Stimulated activated naive B cell treated with anti-CD40 and anti-IgM and Interleukin-4, amounts not matched to agents 10 μg/mL and 1 μg/mL and 100 μg/mL, for 72 hours (primary cell): ENCODE measurements at regions not wholly inside any gene's neighbourhood (a gene's known extent, or its start where the extent isn't known, plus 50 kb on each side); places are given as distances from the start of the nearest gene placed in this dataset.

Experiments
- ATAC-seq, 2 donors: fragments of 150-1000 bp; cut with Tn5 transposase; replicated peaks; 2 replicates each; pipeline ENCODE4 v1.10.0; 2021; ENCODE audit warnings: moderate library complexity in 1 of 2
- DNase-seq: peaks from one replicate; pipeline ENCODE4 v3.0.0; 2021
- H3K27ac Mint-ChIP-seq: one replicate; pipeline ENCODE4 v1.8.0; 2022; ENCODE audit warnings: mild to moderate bottlenecking, mixed read lengths
- H3K27me3 Mint-ChIP-seq, 2 donors: one replicate each; pipeline ENCODE4 v1.8.0; 2022; ENCODE audit warnings: mixed read lengths in 2 of 2
- H3K36me3 Mint-ChIP-seq, 2 donors: one replicate each; pipeline ENCODE4 v1.8.0; 2022; ENCODE audit warnings: mixed read lengths in 2 of 2, mild to moderate bottlenecking in 1 of 2
- H3K4me1 Mint-ChIP-seq, 2 donors: one replicate each; pipeline ENCODE4 v1.8.0; 2022; ENCODE audit warnings: mixed read lengths in 2 of 2, mild to moderate bottlenecking in 1 of 2
- H3K4me3 Mint-ChIP-seq, 2 donors: one replicate each; pipeline ENCODE4 v1.8.0; 2022; ENCODE audit warnings: mild to moderate bottlenecking in 2 of 2, mixed read lengths in 2 of 2, moderate library complexity in 1 of 2
- H3K9me3 Mint-ChIP-seq, 2 donors: one replicate each; pipeline ENCODE4 v1.8.0; 2022; ENCODE audit warnings: mixed read lengths in 2 of 2, mild to moderate bottlenecking in 1 of 2

DNA sequence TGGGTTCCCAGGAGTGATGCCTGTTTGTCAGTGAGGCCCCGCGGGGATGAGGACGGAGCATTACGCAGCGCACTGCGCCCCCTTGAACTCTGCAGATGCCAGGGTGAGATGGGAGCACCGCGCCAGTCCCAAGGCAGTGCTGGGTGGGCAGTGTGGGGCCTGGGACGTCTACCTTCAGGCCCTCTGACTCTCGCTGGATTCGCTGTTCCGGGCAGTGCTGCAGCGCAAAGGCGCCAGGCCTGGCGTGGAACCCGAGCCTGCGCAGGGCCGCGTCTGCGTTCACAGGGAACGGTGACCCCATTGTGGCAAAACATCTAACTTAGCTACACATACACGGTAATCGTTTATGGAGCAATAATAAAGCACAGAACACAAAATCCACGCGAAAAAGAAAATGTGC, 257.3 kb downstream of the QKI start:
- ATAC-seq (no peak), DNase-seq (no peak)
- H3K4me1 Mint-ChIP-seq: peaks cover 22 to 44% of the 10 kb centered on the region in 2 donors
- peak overlapping the region in 1 of 2 donors; percentile 39 for H3K4me3 Mint-ChIP-seq
- H3K27ac Mint-ChIP-seq: no peak overlapping the region
- H3K27me3 Mint-ChIP-seq: peaks cover 0 to 5% of the 10 kb centered on the region in 2 donors
- no peaks in the 10 kb centered on the region for H3K36me3 Mint-ChIP-seq
- H3K9me3 Mint-ChIP-seq: peaks cover 0 to 8% of the 10 kb centered on the region in 2 donors

DNA sequence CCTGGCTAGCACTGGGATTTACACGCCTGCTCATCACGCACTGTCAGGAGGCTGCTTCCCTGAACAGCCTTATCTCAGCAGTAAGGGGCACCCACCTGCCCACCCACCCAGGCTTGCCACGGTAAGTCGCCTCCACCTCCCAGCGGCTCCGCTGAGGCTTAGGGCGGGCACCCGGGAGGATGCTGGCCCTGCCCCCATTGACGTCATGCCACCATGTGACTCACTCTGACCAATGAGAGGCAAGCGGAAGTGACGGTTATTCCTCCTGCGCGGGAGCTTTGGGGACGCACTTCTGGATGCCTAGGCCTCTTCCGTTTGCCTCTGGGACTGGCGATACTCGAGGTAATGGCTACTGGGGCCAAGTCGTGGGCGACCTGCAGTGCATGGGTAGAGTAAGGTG, 256.8 kb downstream of the QKI start:
- Mint-ChIP-seq H3K9me3 (peaks cover 0 to 8% of the 10 kb centered on the region in 2 donors), H3K27me3 (peaks cover 0 to 5% of the 10 kb centered on the region in 2 donors), H3K27ac (no peak overlapping the region), H3K4me1 (peaks cover 24 to 47% of the 10 kb centered on the region in 2 donors), H3K4me3 (peak overlapping the region in 1 of 2 donors; percentile 39), H3K36me3 (no peaks in the 10 kb centered on the region)
- DNase-seq (no peak), ATAC-seq (no peak)

DNA sequence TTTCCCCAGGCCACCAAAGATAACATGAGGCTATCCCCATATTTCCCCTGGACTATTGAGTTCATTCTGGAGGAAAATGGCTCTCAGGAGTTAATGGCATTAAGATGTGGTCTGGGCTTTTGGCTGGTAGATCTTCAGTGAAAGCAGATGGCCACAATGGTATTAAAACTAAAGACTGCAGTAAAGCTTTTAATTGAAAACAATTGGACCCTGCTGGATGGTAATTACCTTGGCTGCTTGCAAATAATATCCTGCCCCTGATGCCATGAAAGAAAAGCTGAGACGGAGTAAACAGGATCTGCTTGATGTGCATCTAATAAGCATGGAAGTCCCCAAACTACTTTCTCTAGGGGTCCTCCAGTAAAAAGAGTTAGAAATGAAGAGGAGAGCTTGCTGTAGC, 255.8 kb downstream of the QKI start:
- DNase-seq: no peak
- peaks cover 0 to 7% of the 10 kb centered on the region in 2 donors for H3K9me3 Mint-ChIP-seq
- peaks cover 0 to 5% of the 10 kb centered on the region in 2 donors for H3K27me3 Mint-ChIP-seq
- ATAC-seq: no peak
- no peaks in the 10 kb centered on the region for H3K36me3 Mint-ChIP-seq
- H3K4me1 Mint-ChIP-seq: peaks cover 19 to 40% of the 10 kb centered on the region in 2 donors
- H3K27ac Mint-ChIP-seq: no peak overlapping the region
- no peak overlapping the region for H3K4me3 Mint-ChIP-seq

DNA sequence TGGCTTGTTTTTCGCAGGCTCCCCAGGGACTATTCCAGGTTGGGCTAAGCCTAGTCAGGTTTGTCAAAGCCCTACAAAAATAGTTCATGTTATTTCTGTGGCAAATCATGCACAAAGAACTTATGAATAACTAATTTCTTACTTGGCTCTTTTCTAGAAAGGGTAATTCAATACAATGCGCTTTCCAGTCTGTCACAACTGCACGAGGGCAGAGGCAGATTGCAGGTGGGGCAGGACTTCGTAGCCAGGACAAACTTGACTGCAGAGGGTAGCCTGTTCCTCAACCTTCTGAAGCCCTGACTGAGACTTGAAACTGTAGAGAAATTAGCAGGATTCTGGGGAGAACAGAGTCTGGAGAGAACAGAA, 253.5 kb downstream of the QKI start:
- no peaks in the 10 kb centered on the region for H3K36me3 Mint-ChIP-seq
- no peaks in the 10 kb centered on the region for H3K9me3 Mint-ChIP-seq
- ATAC-seq: peak; percentile 67 to 74
- H3K4me3 Mint-ChIP-seq: peak overlapping the region; percentile 62 to 66
- no peaks in the 10 kb centered on the region for H3K27me3 Mint-ChIP-seq
- peaks cover 18 to 37% of the 10 kb centered on the region in 2 donors for H3K4me1 Mint-ChIP-seq
- DNase-seq: no peak
- H3K27ac Mint-ChIP-seq: peak overlapping the region; percentile 90

DNA sequence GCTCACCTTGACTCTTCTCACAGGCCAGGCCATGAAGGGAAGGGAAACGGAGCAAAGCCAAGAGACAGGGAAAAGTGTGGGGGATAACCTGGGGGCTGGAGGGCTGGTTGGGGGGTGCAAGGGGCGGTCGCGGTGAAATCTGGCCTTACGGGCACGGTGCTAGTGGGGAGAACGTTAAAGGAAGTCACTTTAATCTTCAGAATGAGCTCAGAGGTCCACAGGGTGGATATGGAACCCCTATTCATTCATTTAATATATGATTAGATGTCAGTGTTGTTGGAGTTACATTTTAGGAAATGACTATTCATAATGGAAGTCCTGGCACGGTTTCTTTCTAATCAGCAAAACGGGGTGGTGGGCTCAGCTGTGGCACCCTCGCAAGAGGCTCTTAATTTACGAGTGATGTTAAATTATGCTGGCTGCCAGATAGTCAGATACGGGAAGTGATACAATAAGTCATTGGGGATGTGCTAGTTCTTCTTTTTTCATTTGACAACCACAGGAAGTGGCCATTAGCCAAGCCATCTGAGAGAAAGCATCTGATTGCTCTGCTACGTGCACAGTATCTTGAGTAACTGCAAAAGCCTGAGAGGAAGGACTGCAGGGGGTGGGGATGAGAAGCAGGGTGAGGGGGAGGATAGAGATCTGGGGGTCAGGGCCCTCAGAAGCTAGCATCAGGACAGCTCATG, 253.0 kb downstream of the QKI start:
- peaks cover 18 to 37% of the 10 kb centered on the region in 2 donors for H3K4me1 Mint-ChIP-seq
- no peaks in the 10 kb centered on the region for H3K36me3 Mint-ChIP-seq
- ATAC-seq (peak; percentile 96), DNase-seq (peak; percentile 78)
- no peaks in the 10 kb centered on the region for H3K27me3 Mint-ChIP-seq
- no peaks in the 10 kb centered on the region for H3K9me3 Mint-ChIP-seq
- H3K27ac Mint-ChIP-seq: peak overlapping the region; percentile 90
- H3K4me3 Mint-ChIP-seq: peak overlapping the region; percentile 62 to 66

DNA sequence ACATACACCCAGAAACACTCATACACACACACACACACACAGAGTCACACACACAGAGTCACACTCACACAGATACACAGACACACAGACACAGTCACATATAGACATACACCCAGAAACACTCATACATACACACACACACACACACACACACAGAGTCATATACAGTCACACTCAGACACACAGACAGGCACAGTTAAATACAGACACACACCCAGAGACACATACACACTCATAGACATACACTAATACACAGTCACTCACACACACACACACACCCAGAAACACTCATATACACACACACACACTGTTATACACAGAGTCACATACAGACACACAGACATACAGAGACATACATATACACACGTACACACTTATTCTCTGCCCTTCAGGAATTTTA, 250.9 kb downstream of the QKI start:
- ATAC-seq (no peak), DNase-seq (no peak)

DNA sequence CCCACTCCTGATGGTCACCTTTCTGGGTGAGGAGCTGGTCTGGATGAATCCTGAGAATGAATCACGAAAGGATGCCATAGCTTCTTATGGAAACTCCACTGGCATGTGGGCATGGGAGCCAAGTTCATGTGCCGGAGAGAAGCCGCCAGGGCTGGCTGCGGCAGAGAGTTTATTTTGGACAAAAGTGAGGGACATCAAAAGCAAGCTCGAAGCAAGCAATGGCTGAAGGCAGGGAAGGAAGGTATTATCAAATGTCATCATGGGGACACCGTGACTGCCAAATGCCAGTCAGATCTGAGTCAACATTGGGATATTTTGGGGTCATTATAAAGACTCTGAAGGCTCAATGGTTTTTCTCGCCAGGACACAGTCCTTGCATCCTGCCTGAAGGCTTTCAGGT, 249.1 kb downstream of the QKI start:
- Mint-ChIP-seq H3K9me3 (no peaks in the 10 kb centered on the region), H3K27ac (no peak overlapping the region), H3K4me1 (peaks cover 30 to 49% of the 10 kb centered on the region in 2 donors), H3K27me3 (peaks cover 0 to 7% of the 10 kb centered on the region in 2 donors), H3K4me3 (no peak overlapping the region), H3K36me3 (no peaks in the 10 kb centered on the region)
- DNase-seq (no peak), ATAC-seq (no peak)

More for the DNA sequence above, 250.9 kb downstream of the QKI start:
- H3K36me3 Mint-ChIP-seq: no peaks in the 10 kb centered on the region
- H3K27ac Mint-ChIP-seq: no peak overlapping the region
- peaks cover 30 to 49% of the 10 kb centered on the region in 2 donors for H3K4me1 Mint-ChIP-seq
- no peak overlapping the region for H3K4me3 Mint-ChIP-seq
- no peaks in the 10 kb centered on the region for H3K27me3 Mint-ChIP-seq
- no peaks in the 10 kb centered on the region for H3K9me3 Mint-ChIP-seq

DNA sequence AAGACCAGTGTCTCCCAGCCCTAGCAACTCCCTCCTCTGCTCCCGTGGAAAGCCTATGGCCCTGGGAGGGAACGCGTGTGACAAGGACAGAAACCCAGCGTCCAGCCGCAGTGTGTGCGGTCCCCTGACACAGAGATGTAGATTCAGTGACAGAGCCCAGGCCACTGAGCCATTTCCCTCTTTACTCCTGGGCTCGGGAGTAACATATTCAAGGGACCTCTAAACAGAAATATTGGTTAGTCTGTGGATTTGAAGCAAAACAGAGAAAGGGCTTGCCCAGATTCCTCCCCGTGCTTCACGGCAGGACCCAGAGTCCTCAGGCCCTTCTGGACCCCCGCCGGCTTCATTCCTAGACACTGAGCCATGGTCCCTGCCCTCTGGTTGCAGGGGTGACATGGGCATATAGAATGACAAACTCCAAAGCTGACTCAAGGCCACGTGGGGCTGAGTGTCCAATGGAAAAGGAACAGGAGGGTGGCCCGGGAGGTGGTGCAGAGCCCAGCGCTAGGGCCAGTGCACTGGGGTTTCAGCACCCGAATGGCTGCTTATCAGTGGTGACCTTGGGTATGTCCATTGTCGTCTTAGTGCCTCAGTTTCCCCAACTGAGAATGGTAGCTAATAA, 248.2 kb downstream of the QKI start:
- ATAC-seq: no peak
- Mint-ChIP-seq H3K4me1 (peaks cover 24 to 41% of the 10 kb centered on the region in 2 donors), H3K9me3 (no peaks in the 10 kb centered on the region), H3K4me3 (no peak overlapping the region), H3K36me3 (no peaks in the 10 kb centered on the region), H3K27ac (no peak overlapping the region), H3K27me3 (peaks cover 0 to 12% of the 10 kb centered on the region in 2 donors)
- no peak for DNase-seq

DNA sequence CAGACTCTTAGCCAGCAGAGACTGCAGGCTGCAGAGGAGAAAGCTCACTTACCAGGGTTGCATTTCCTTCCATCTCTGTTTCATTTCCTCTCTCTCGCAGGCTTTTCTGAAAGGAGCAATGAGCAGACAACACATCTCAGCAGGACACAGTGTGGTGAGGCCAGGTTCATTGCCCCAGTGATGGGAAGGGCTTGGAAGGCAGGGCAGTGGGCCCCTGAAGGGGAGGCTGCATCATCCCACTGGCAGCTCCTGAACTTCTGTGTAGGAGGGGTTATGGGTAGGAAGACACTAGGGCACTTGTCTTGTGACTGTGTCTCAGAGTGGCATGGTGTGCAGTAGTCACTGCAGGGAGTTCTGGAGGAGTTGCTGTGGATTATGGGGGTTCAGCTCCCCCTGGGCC, 246.8 kb downstream of the QKI start:
- ATAC-seq (peak; percentile 94 to 96), DNase-seq (peak; percentile 15)
- H3K27me3 Mint-ChIP-seq: peaks cover 4 to 12% of the 10 kb centered on the region in 2 donors
- peak overlapping the region in 1 of 2 donors; percentile 26 for H3K4me3 Mint-ChIP-seq
- no peak overlapping the region for H3K27ac Mint-ChIP-seq
- no peaks in the 10 kb centered on the region for H3K36me3 Mint-ChIP-seq
- peaks cover 17 to 27% of the 10 kb centered on the region in 2 donors for H3K4me1 Mint-ChIP-seq
- no peaks in the 10 kb centered on the region for H3K9me3 Mint-ChIP-seq

DNA sequence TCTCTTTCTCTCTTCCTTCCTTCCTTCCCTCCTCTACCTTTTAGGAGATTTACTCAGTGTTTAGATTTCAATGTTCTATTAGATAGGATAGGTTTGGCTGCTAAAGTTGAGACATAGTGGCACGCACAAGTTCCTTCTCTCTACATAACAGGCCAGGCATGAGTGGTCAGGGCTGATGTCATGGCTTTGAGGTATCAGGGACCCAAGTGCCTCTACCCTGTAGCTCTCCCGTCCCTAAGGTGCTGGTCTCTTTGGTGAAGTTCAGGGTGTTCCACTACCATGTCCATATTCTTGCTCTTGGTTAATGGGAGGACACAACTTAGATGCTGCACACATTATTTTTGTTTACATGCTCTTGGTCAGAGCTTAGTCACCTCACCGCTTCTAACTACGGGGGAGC, 245.3 kb downstream of the QKI start:
- ATAC-seq (peak in 1 of 2 donors; percentile 62), DNase-seq (no peak)
- no peak overlapping the region for H3K4me3 Mint-ChIP-seq
- no peaks in the 10 kb centered on the region for H3K9me3 Mint-ChIP-seq
- H3K27ac Mint-ChIP-seq: no peak overlapping the region
- H3K36me3 Mint-ChIP-seq: no peaks in the 10 kb centered on the region
- peaks cover 4 to 16% of the 10 kb centered on the region in 2 donors for H3K27me3 Mint-ChIP-seq
- H3K4me1 Mint-ChIP-seq: peaks cover 17 to 27% of the 10 kb centered on the region in 2 donors

DNA sequence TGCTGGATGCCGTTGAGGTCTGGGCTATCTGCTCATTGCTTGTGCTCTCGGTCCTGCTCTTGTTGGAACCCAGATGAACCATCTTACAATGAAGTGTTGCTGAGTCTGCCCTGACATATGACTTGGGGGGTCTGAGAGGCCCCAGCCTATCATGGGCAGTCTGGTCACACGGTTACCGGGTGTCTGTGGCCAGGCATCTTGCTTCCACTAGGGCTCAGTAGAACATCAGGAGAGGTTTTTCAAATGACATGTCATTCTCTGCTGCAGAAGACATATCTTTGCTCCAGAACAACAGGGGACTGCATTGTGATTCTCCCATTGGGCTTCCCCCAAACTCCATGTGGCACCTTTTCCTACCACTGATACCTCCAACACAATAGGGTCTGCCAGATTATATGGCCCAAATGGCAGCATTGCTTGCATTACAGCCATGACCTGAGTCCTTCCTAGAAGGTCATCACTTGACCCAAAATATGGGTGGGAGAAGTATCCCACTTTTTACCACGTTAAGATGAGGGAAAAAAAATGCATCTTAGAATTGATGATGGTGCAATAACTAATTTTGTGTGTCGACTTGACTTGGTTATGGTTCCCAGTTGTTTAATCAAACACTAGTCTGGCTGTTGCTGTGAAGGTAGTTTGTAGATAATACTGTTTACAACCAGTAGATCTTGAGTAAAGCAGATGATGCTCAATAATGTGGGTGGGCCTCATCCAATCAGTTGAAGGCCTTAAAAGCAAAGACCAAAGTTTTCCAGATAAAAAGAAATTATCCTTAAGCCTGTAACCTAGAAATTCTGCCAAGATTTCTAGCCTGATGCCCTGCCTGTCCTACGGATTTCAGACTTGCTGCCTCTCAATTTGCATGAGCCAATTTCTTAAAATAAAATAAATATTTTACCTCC, 241.0 kb downstream of the QKI start:
- DNase-seq (no peak), ATAC-seq (peak; percentile 53)
- Mint-ChIP-seq H3K27me3 (peaks cover 4 to 34% of the 10 kb centered on the region in 2 donors), H3K27ac (no peak overlapping the region), H3K36me3 (no peaks in the 10 kb centered on the region), H3K4me1 (peaks cover 6 to 17% of the 10 kb centered on the region in 2 donors), H3K4me3 (no peak overlapping the region), H3K9me3 (no peaks in the 10 kb centered on the region)

DNA sequence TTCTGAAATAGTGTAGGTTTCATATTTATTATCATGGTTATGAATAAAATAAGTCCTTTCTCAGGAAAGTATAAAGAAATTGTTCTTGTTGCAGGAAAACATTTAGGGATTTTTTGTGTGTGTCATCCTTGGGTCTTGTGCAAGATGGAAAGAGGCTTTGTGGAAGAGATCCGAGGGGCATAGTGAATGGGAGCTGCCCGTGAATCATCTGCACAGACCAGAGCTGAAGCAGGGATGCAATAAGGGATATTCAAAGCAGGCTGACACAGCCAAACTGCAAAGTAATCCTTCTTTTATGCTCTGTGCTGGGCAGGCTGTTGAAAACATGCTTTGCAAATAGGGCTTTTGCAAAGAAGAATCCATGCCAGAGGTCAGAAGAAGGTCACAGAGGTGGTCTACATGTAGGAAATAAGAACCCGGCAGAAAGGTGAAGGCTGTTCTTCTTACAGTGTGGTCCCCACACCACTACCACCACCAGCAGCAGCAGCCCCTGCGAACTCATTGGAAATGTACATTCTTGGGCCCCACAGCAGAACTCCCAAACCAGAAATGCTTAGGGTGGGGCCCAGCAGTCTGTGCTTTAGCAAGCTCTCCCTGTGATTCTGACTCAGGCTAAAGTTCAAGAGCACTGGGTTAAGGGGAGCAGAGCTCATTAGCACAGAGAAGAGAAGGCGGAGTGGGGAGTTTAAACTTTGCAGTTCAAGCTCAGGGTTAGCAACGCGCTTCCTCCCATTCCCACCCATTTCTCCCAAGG, 237.6 kb downstream of the QKI start:
- H3K9me3 Mint-ChIP-seq: peaks cover 0 to 3% of the 10 kb centered on the region in 2 donors
- peaks cover 5 to 29% of the 10 kb centered on the region in 2 donors for H3K27me3 Mint-ChIP-seq
- H3K36me3 Mint-ChIP-seq: no peaks in the 10 kb centered on the region
- H3K4me3 Mint-ChIP-seq: no peak overlapping the region
- no peak overlapping the region for H3K27ac Mint-ChIP-seq
- ATAC-seq (no peak), DNase-seq (no peak)
- peaks cover 2 to 11% of the 10 kb centered on the region in 2 donors for H3K4me1 Mint-ChIP-seq

DNA sequence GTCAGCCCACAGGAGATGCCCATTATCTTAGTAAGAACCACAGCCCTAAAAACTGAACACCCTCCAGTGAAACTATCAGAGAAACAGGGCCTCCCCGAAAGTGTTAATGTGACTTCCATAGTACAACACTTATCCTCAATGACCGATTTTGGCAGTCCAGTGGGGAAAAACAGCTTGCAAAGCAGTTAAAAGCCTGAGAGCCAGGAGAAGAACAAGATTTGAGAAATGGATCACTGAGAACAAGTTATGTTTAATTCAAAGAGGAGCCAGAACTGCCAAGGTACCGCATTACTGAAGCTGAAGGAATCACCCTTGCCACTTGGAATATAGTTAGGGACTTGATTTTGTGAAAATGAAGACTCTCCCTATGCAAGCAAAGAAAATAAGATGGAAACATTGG, 236.9 kb downstream of the QKI start:
- H3K9me3 Mint-ChIP-seq: peaks cover 0 to 3% of the 10 kb centered on the region in 2 donors
- no peaks in the 10 kb centered on the region for H3K36me3 Mint-ChIP-seq
- DNase-seq: no peak
- H3K4me3 Mint-ChIP-seq: no peak overlapping the region
- peaks cover 4 to 29% of the 10 kb centered on the region in 2 donors for H3K27me3 Mint-ChIP-seq
- no peak overlapping the region for H3K27ac Mint-ChIP-seq
- no peak for ATAC-seq
- H3K4me1 Mint-ChIP-seq: peaks cover 2 to 11% of the 10 kb centered on the region in 2 donors

DNA sequence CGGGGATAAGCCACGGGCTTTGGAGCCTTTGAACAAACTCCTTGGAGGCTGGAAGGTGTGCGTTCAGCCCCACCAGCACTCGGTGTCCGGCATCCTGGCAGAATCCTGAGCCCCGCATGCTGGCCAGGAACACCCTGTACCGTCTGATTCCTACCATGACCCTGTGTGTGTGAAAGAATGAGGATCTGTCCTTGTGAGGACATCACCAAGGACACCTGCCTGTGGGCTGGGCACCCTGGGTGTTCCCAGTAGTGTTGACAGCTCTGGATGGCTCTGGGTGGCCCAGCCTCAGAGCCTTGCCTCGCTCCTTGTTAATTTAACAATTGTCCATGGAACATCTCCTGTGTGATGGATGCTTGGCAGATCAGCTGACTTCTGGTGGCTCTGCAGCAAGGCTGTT, 234.3 kb downstream of the QKI start:
- no peak overlapping the region for H3K27ac Mint-ChIP-seq
- ATAC-seq (no peak), DNase-seq (no peak)
- H3K27me3 Mint-ChIP-seq: peaks cover 10 to 21% of the 10 kb centered on the region in 2 donors
- H3K36me3 Mint-ChIP-seq: no peaks in the 10 kb centered on the region
- peaks cover 0 to 3% of the 10 kb centered on the region in 2 donors for H3K9me3 Mint-ChIP-seq
- H3K4me1 Mint-ChIP-seq: peaks cover 0 to 11% of the 10 kb centered on the region in 2 donors
- no peak overlapping the region for H3K4me3 Mint-ChIP-seq
